SK-N-MC (cell line): ENCODE measurements at regions not wholly inside any gene's neighbourhood (a gene's known extent, or its start where the extent isn't known, plus 50 kb on each side); places are given as distances from the start of the nearest gene placed in this dataset.

ENCODE experiments used
- EZH2 ChIP-seq: fragments of 200-600 bp; sonication (generic); IDR thresholded peaks from one replicate; pipeline ENCODE4 v1.6.1; 2017; ENCODE audit warnings: antibody characterized with exemption
- POLR2AphosphoS5 ChIP-seq: IDR thresholded peaks from 2 replicates; pipeline ENCODE4 v1.6.1; 2012; ENCODE audit warnings: mild to moderate bottlenecking, low read depth, low read length, borderline replicate concordance

- TF ChIP-seq EZH2: no peak
- no peak for TF ChIP-seq POLR2AphosphoS5
Measured at GRCh38 chr5:40041452-40041851, 616.7 kb upstream of the DAB2 start.
